C4-2B (cell line): ENCODE measurements at regions not wholly inside any gene's neighbourhood (a gene's known extent, or its start where the extent isn't known, plus 50 kb on each side); places are given as distances from the start of the nearest gene placed in this dataset.

Experiments
- CTCF ChIP-seq: fragments of 450-650 bp; conservative IDR thresholded peaks from 2 replicates; pipeline ENCODE4 v1.5.1; 2017; ENCODE audit warnings: mild to moderate bottlenecking
- ZFX ChIP-seq: fragments of 450-650 bp; IDR thresholded peaks from 2 replicates; pipeline ENCODE4 v1.6.1; 2017

DNA sequence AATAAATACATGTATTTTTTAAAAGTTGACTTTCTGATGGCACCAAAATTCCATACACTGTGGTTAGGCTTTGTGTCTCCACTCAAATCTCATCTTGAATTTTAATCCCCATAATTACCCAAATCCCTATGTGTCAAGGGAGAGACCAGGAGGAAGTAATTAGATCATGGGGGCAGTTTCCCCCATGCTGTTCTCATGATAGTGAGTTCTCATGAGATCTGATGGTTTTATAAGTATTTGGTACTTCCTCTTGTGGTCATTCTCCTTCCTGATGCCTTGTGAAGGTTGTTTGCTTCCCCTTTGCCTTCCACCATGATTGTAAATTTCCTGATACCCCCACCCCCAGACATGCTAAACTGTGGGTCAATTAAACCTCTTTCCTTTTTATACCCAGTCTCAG lies 1218.4 kb upstream of the PRMT6 start:
- TF ChIP-seq CTCF (no peak), ZFX (no peak)
